ENCODE measurements at regions not wholly inside any gene's neighbourhood (a gene's known extent, or its start where the extent isn't known, plus 50 kb on each side); places are given as distances from the start of the nearest gene placed in this dataset.

GRCh38 chr3:74465715-74466410, 148.6 kb downstream of the CNTN3 start:
- Histone ChIP-seq H3K9me2 (ENCODE audit: low read depth, low read length) (no peaks in the 10 kb centered on the region), H3K9me3 (ENCODE audit: low read length) (no peaks in the 10 kb centered on the region), H3K27ac (ENCODE audit: low read depth, low read length, poor library complexity, severe bottlenecking) (no peak overlapping the region), H3K27me3 (ENCODE audit: insufficient read depth, low read length) (no peaks in the 10 kb centered on the region), H3K36me3 (ENCODE audit: insufficient read depth, low read length) (no peaks in the 10 kb centered on the region), H3F3A (ENCODE audit: insufficient read depth, low read length) (no peaks in the 10 kb centered on the region), H3K4me3 (ENCODE audit: low read depth, low read length, poor library complexity, severe bottlenecking) (no peak overlapping the region), H2AFZ (ENCODE audit: low read length) (no peak overlapping the region), H3K4me2 (ENCODE audit: low read length) (no peak overlapping the region), H3K4me1 (ENCODE audit: insufficient read depth, low read length, severe bottlenecking) (no peaks in the 10 kb centered on the region), H3K79me2 (ENCODE audit: insufficient read depth, low read length) (no peaks in the 10 kb centered on the region), H3K9ac (ENCODE audit: low read length) (no peak overlapping the region), H4K20me1 (ENCODE audit: insufficient read depth, low read length) (no peaks in the 10 kb centered on the region)
- TF ChIP-seq CTCF (IDR thresholded peaks at IDR 0.05; ENCODE audit: low read length): no peak
- no peak for TF ChIP-seq EZH2 (IDR thresholded peaks at IDR 0.05; ENCODE audit: borderline replicate concordance, low read length)

DNA sequence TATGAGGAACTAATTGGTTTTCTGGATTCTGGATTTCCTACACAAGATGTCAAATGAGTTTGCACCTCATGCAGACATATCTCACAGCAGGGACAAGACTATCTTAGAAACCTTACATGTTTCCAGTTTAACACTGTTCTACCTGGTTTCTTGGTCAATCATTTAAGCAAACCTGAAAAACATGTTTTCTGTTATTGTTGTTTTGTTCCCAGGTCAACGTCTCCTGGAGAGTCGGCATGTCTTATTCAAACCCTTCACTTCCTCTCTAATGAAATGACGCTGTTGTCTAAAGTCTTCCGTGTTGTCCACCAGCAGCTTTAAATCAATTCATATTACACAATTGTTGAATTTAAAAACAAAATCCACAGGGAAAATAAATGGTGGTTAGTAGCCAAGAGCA, 150.9 kb downstream of the CNTN3 start:
- Histone ChIP-seq H3K9me2 (ENCODE audit: low read depth, low read length) (no peaks in the 10 kb centered on the region), H3K27ac (ENCODE audit: low read depth, low read length, poor library complexity, severe bottlenecking) (no peak overlapping the region), H2AFZ (ENCODE audit: low read length) (no peak overlapping the region), H4K20me1 (ENCODE audit: insufficient read depth, low read length) (no peaks in the 10 kb centered on the region), H3K4me3 (ENCODE audit: low read depth, low read length, poor library complexity, severe bottlenecking) (no peak overlapping the region), H3K4me2 (ENCODE audit: low read length) (no peak overlapping the region), H3K9ac (ENCODE audit: low read length) (no peak overlapping the region), H3K79me2 (ENCODE audit: insufficient read depth, low read length) (no peaks in the 10 kb centered on the region), H3K36me3 (ENCODE audit: insufficient read depth, low read length) (no peaks in the 10 kb centered on the region), H3K27me3 (ENCODE audit: insufficient read depth, low read length) (no peaks in the 10 kb centered on the region), H3K4me1 (ENCODE audit: insufficient read depth, low read length, severe bottlenecking) (no peaks in the 10 kb centered on the region), H3K9me3 (ENCODE audit: low read length) (no peaks in the 10 kb centered on the region), H3F3A (ENCODE audit: insufficient read depth, low read length) (no peaks in the 10 kb centered on the region)
- TF ChIP-seq CTCF (IDR thresholded peaks at IDR 0.05; ENCODE audit: low read length): no peak
- no peak for TF ChIP-seq EZH2 (IDR thresholded peaks at IDR 0.05; ENCODE audit: borderline replicate concordance, low read length)

DNA sequence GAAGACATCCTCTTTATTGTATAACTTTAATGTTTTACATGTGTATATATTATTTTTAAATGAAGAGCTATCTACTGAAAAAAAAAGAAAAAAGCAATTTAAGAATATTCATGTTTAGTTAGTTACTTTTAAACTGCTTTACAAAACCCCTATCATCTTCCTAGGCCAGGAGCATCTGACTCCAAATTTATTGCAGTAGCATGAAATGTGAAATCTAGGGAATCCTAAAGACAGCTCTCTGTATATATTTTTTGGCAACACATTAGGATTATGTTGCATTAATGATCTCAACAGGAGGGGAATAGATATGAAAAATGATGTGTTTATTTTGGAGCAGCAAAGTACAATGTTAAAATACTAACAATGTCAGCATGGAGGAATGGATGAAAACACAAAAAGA, 158.3 kb downstream of the CNTN3 start:
- H3K36me3 ChIP-seq (ENCODE audit: insufficient read depth, low read length): no peaks in the 10 kb centered on the region
- H3K79me2 ChIP-seq (ENCODE audit: insufficient read depth, low read length): no peaks in the 10 kb centered on the region
- H3K9ac ChIP-seq (ENCODE audit: low read length): no peak overlapping the region
- H3K4me3 ChIP-seq (ENCODE audit: low read depth, low read length, poor library complexity, severe bottlenecking): no peak overlapping the region
- H3F3A ChIP-seq (ENCODE audit: insufficient read depth, low read length): no peaks in the 10 kb centered on the region
- no peaks in the 10 kb centered on the region for H3K4me1 ChIP-seq (ENCODE audit: insufficient read depth, low read length, severe bottlenecking)
- no peaks in the 10 kb centered on the region for H4K20me1 ChIP-seq (ENCODE audit: insufficient read depth, low read length)
- no peaks in the 10 kb centered on the region for H3K27me3 ChIP-seq (ENCODE audit: insufficient read depth, low read length)
- no peak overlapping the region for H2AFZ ChIP-seq (ENCODE audit: low read length)
- H3K9me3 ChIP-seq (ENCODE audit: low read length): no peaks in the 10 kb centered on the region
- H3K27ac ChIP-seq (ENCODE audit: low read depth, low read length, poor library complexity, severe bottlenecking): no peak overlapping the region
- TF ChIP-seq EZH2 (IDR thresholded peaks at IDR 0.05; ENCODE audit: borderline replicate concordance, low read length): no peak
- TF ChIP-seq CTCF (IDR thresholded peaks at IDR 0.05; ENCODE audit: low read length): no peak
- H3K9me2 ChIP-seq (ENCODE audit: low read depth, low read length): no peaks in the 10 kb centered on the region
- no peak overlapping the region for H3K4me2 ChIP-seq (ENCODE audit: low read length)
